ENCODE measurements at regions not wholly inside any gene's neighbourhood (a gene's known extent, or its start where the extent isn't known, plus 50 kb on each side); places are given as distances from the start of the nearest gene placed in this dataset.

DNA sequence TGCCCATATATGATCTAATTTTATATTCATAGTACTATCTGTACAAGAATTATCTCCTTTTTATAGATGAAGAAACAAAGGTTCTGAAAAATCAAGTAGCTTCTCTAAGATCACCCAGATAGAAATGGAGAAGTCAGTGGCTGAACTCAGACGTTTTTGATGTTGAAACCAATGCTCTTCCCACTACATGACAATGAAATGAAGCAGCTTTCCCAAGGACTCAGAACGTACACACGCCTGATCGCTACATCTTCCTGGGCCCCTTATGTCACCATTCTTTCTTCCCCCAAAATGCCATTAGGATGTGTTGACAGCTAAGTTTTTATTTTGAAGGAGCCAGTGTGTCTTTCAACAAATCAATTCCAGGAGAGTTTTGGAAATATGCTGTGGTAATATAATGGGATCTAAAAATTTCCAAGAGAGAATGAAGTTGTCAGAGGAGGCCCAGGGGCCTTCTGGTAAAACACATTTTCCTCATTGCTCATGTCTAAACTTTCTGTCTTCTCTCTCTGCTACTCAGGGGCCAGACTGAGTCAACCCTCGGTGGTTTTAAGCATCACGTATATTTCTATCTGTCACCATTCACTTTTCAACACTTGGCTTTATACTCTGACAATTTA, 98.1 kb upstream of the COL21A1 start:
- TF ChIP-seq, protein P1, sequence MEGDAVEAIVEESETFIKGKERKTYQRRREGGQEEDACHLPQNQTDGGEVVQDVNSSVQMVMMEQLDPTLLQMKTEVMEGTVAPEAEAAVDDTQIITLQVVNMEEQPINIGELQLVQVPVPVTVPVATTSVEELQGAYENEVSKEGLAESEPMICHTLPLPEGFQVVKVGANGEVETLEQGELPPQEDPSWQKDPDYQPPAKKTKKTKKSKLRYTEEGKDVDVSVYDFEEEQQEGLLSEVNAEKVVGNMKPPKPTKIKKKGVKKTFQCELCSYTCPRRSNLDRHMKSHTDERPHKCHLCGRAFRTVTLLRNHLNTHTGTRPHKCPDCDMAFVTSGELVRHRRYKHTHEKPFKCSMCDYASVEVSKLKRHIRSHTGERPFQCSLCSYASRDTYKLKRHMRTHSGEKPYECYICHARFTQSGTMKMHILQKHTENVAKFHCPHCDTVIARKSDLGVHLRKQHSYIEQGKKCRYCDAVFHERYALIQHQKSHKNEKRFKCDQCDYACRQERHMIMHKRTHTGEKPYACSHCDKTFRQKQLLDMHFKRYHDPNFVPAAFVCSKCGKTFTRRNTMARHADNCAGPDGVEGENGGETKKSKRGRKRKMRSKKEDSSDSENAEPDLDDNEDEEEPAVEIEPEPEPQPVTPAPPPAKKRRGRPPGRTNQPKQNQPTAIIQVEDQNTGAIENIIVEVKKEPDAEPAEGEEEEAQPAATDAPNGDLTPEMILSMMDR (IDR thresholded peaks at IDR 0.05), result no peak
- TF ChIP-seq ZFX (IDR thresholded peaks at IDR 0.05; ENCODE audit: borderline replicate concordance), result no peak

Measured in 22Rv1 (cell line).